Lung (tissue), 11 donors: ENCODE measurements at regions not wholly inside any gene's neighbourhood (a gene's known extent, or its start where the extent isn't known, plus 50 kb on each side); places are given as distances from the start of the nearest gene placed in this dataset.

Experiments
- ATAC-seq: fragments of 200-7000 bp; cut with Tn5 transposase; one replicate; pipeline ENCODE4 v1.9.1; 2020; ENCODE audit warnings: moderate number of reproducible peaks; ENCODE audit not compliant: insufficient read depth, low FRiP score
- DNase-seq, 3 donors: peaks; one replicate each; pipeline ENCODE4 v3.0.0-alpha.2; 2013 to 2017
- H3K27ac ChIP-seq, 2 donors: one replicate each; pipeline ENCODE4 v1.5.1; 2013; ENCODE audit warnings: mild to moderate bottlenecking in 2 of 2, moderate library complexity in 2 of 2, control low read depth in 1 of 2, inconsistent platforms in 1 of 2, low read depth in 1 of 2, low read length in 1 of 2
- H3K27me3 ChIP-seq, 3 donors: one replicate each; pipeline ENCODE4 v1.5.1; 2013; ENCODE audit warnings: low read length in 2 of 3; ENCODE audit not compliant: control insufficient read depth in 3 of 3, insufficient read depth in 3 of 3
- H3K36me3 ChIP-seq, 4 donors: one replicate each; pipeline ENCODE4 v1.5.1; 2013; ENCODE audit warnings: low read length in 4 of 4, mild to moderate bottlenecking in 1 of 4, moderate library complexity in 1 of 4; ENCODE audit not compliant: control insufficient read depth in 4 of 4, insufficient read depth in 4 of 4
- H3K4me1 ChIP-seq, 5 donors: one replicate each; pipeline ENCODE4 v1.5.1; 2013; ENCODE audit warnings: low read length in 5 of 5, mild to moderate bottlenecking in 2 of 5, moderate library complexity in 1 of 5; ENCODE audit not compliant: control insufficient read depth in 5 of 5, insufficient read depth in 5 of 5
- H3K4me3 ChIP-seq: one replicate; pipeline ENCODE4 v1.5.1; 2013; ENCODE audit warnings: mild to moderate bottlenecking, control low read depth, moderate library complexity
- H3K9ac ChIP-seq, 2 donors: one replicate each; pipeline ENCODE4 v1.5.1; 2013; ENCODE audit warnings: low read length in 2 of 2, control low read depth in 1 of 2; ENCODE audit not compliant: insufficient read depth in 1 of 2
- H3K9me3 ChIP-seq, 4 donors: one replicate each; pipeline ENCODE4 v1.5.1; 2013; ENCODE audit warnings: low read length in 3 of 4, mild to moderate bottlenecking in 1 of 4, moderate library complexity in 1 of 4; ENCODE audit not compliant: control insufficient read depth in 4 of 4, insufficient read depth in 3 of 4
- WGBS, 2 donors: extraction: QIAGEN DNeasy Blood & Tissue Kit; methylation state at CpG; one replicate each; pipeline ENCODE4 v1.1.7; 2013; 5-methylcytosine and 5-hydroxymethylcytosine counted together
- TF ChIP-seq, protein P1 (sequence below): IDR thresholded peaks from 2 replicates; pipeline ENCODE4 v1.5.1; 2012; ENCODE audit warnings: mild to moderate bottlenecking; ENCODE audit errors: control extremely low read depth, extremely low read depth
- donor health status: control.
- donor health status: control.
- donor health status: Bipolar disorder and iron deficiency.
- donor health status: healthy.
- donor health status: DM: yes; HTN: yes; CAD: no.

GRCh38 chr6:33955566-33955965, 151.8 kb upstream of the MLN start:
- ATAC-seq (no peak), DNase-seq (peak in 1 of 3 donors; percentile 3)
- TF ChIP-seq, protein P1, sequence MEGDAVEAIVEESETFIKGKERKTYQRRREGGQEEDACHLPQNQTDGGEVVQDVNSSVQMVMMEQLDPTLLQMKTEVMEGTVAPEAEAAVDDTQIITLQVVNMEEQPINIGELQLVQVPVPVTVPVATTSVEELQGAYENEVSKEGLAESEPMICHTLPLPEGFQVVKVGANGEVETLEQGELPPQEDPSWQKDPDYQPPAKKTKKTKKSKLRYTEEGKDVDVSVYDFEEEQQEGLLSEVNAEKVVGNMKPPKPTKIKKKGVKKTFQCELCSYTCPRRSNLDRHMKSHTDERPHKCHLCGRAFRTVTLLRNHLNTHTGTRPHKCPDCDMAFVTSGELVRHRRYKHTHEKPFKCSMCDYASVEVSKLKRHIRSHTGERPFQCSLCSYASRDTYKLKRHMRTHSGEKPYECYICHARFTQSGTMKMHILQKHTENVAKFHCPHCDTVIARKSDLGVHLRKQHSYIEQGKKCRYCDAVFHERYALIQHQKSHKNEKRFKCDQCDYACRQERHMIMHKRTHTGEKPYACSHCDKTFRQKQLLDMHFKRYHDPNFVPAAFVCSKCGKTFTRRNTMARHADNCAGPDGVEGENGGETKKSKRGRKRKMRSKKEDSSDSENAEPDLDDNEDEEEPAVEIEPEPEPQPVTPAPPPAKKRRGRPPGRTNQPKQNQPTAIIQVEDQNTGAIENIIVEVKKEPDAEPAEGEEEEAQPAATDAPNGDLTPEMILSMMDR: no peak
- Histone ChIP-seq H3K4me3 (no peak overlapping the region), H3K27me3 (peaks cover 0 to 3% (median 0%) of the 10 kb centered on the region in 3 donors), H3K27ac (no peak overlapping the region), H3K9ac (no peak overlapping the region), H3K9me3 (no peaks in the 10 kb centered on the region), H3K36me3 (no peaks in the 10 kb centered on the region), H3K4me1 (no peaks in the 10 kb centered on the region)
- WGBS, 2 donors: 90 to 92% methylated on average over 6 of the region's 6 CpGs

DNA sequence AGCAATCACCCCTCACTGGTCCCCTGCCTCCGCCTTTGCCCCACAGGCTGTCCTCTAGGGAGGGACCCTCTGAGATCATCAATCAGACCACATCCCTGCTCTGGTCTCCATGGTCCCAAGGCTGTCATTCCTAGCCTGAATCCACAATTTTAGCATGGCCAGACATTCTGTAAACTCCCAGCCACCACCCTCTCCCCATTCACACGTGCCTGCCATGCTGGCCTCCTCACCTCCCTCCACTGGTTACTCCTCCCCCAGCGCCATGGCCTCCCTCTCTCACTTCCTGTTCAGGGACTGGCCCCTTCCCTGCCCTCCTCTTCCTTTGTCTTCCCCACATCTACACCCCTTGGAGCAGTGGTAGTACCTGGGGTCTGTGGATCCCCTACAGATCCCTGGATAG, 150.7 kb upstream of the MLN start:
- H3K9me3 ChIP-seq: no peaks in the 10 kb centered on the region
- no peaks in the 10 kb centered on the region for H3K4me1 ChIP-seq
- DNase-seq (peak in 1 of 3 donors; percentile 12), ATAC-seq (no peak)
- WGBS, 2 donors: 39 to 51% methylated on average over 3 of the region's 3 CpGs
- peaks cover 0 to 3% (median 0%) of the 10 kb centered on the region in 3 donors for H3K27me3 ChIP-seq
- no peaks in the 10 kb centered on the region for H3K36me3 ChIP-seq
- no peak overlapping the region for H3K9ac ChIP-seq
- H3K4me3 ChIP-seq: no peak overlapping the region
- H3K27ac ChIP-seq: no peak overlapping the region
- TF ChIP-seq, protein P1: no peak

DNA sequence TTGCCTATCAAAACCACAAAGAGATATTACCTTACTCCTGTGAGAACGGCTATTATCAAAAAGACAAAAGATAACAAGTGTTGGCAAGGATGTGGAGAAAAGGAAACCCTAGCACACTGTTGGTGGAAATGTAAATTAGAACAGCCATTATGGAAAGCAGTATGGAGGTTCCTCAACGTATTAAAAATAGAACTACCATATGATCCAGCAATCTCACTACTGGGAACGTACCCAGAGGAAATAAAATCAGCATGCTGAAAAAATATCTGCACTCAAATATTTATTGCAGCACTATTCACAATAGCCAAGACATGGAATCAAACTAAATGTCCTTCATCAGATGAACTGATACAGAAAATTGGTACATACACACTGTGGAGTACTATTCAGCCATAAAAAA, 149.4 kb upstream of the MLN start:
- Histone ChIP-seq H3K9me3 (no peaks in the 10 kb centered on the region), H3K4me1 (no peaks in the 10 kb centered on the region), H3K27me3 (peaks cover 0 to 3% (median 0%) of the 10 kb centered on the region in 3 donors), H3K27ac (no peak overlapping the region), H3K36me3 (no peaks in the 10 kb centered on the region), H3K9ac (no peak overlapping the region), H3K4me3 (no peak overlapping the region)
- WGBS, 2 donors: 52 to 80% methylated on average over 3 of the region's 3 CpGs
- TF ChIP-seq, protein P1: no peak
- ATAC-seq: no peak
- no peak for DNase-seq

GRCh38 chr6:33952016-33952415, 148.2 kb upstream of the MLN start:
- Histone ChIP-seq H3K4me3 (no peak overlapping the region), H3K27ac (no peak overlapping the region), H3K27me3 (peaks cover 0 to 3% (median 0%) of the 10 kb centered on the region in 3 donors), H3K9ac (no peak overlapping the region), H3K9me3 (no peaks in the 10 kb centered on the region), H3K36me3 (no peaks in the 10 kb centered on the region), H3K4me1 (no peaks in the 10 kb centered on the region)
- TF ChIP-seq, protein P1: no peak
- ATAC-seq: no peak
- WGBS, 2 donors: 83 to 91% methylated on average over 4 of the region's 4 CpGs
- no peak for DNase-seq
